ENCODE measurements at regions not wholly inside any gene's neighbourhood (a gene's known extent, or its start where the extent isn't known, plus 50 kb on each side); places are given as distances from the start of the nearest gene placed in this dataset.

- no peak for TF ChIP-seq CTCF (IDR thresholded peaks at IDR 0.05)
- TF ChIP-seq POLR2A (IDR thresholded peaks at IDR 0.05), result no peak
- Histone ChIP-seq H3K4me1 (no peaks in the 10 kb centered on the region), H3K4me3 (replicated peaks in 1 of 3) (no peak overlapping the region), H3K9me3 (no peaks in the 10 kb centered on the region), H3K36me3 (no peaks in the 10 kb centered on the region), H3K27ac (no peak overlapping the region), H3K27me3 (no peaks in the 10 kb centered on the region)
- WGBS, 2 donors, result 86 to 97% methylated on average over 2 of the region's 2 CpGs
- DNase-seq, result no peak
- intact Hi-C loops (cut with DNase I), result no loop called here
These were observed 452.5 kb upstream of the RIOK2 start for GRCh38 chr5:97635553-97635952.

- intact Hi-C loops (cut with DNase I), result no loop called here
These were observed 453.7 kb upstream of the RIOK2 start for GRCh38 chr5:97636766-97637165.

GRCh38 chr5:97641081-97641480 lies 458.0 kb upstream of the RIOK2 start:
- 73 to 90% methylated on average over 1 of the region's 1 CpG for WGBS, 2 donors
- TF ChIP-seq POLR2A (IDR thresholded peaks at IDR 0.05) (no peak), CTCF (IDR thresholded peaks at IDR 0.05) (no peak)
- H3K27me3 ChIP-seq, result no peaks in the 10 kb centered on the region
- intact Hi-C loops (cut with DNase I), result no loop called here
- DNase-seq, result no peak
- H3K4me1 ChIP-seq, result no peaks in the 10 kb centered on the region
- H3K27ac ChIP-seq, result no peak overlapping the region
- no peaks in the 10 kb centered on the region for H3K36me3 ChIP-seq
- H3K4me3 ChIP-seq (replicated peaks in 1 of 3), result no peak overlapping the region
- no peaks in the 10 kb centered on the region for H3K9me3 ChIP-seq

More at GRCh38 chr5:97636766-97637165, 453.7 kb upstream of the RIOK2 start:
- Histone ChIP-seq H3K9me3 (no peaks in the 10 kb centered on the region), H3K4me3 (replicated peaks in 1 of 3) (no peak overlapping the region), H3K36me3 (no peaks in the 10 kb centered on the region), H3K27me3 (no peaks in the 10 kb centered on the region), H3K4me1 (no peaks in the 10 kb centered on the region), H3K27ac (no peak overlapping the region)
- TF ChIP-seq POLR2A (IDR thresholded peaks at IDR 0.05) (no peak), CTCF (IDR thresholded peaks at IDR 0.05) (no peak)
- 89 to 91% methylated on average over 4 of the region's 4 CpGs for WGBS, 2 donors
- DNase-seq, result no peak

GRCh38 chr5:97644206-97644605 lies 461.2 kb upstream of the RIOK2 start:
- Histone ChIP-seq H3K4me1 (no peaks in the 10 kb centered on the region), H3K4me3 (replicated peaks in 1 of 3) (no peak overlapping the region), H3K27me3 (no peaks in the 10 kb centered on the region), H3K27ac (no peak overlapping the region), H3K9me3 (no peaks in the 10 kb centered on the region), H3K36me3 (no peaks in the 10 kb centered on the region)
- intact Hi-C loops (cut with DNase I), result no loop called here
- DNase-seq, result no peak
- no peak for TF ChIP-seq CTCF (IDR thresholded peaks at IDR 0.05)
- TF ChIP-seq POLR2A (IDR thresholded peaks at IDR 0.05), result no peak

GRCh38 chr5:97644896-97645295 lies 461.8 kb upstream of the RIOK2 start:
- no peak for DNase-seq
- intact Hi-C loops (cut with DNase I), result no loop called here
- no peak for TF ChIP-seq POLR2A (IDR thresholded peaks at IDR 0.05)
- TF ChIP-seq CTCF (IDR thresholded peaks at IDR 0.05), result no peak
- Histone ChIP-seq H3K9me3 (no peaks in the 10 kb centered on the region), H3K4me1 (no peaks in the 10 kb centered on the region), H3K27ac (no peak overlapping the region), H3K4me3 (replicated peaks in 1 of 3) (no peak overlapping the region), H3K36me3 (no peaks in the 10 kb centered on the region), H3K27me3 (no peaks in the 10 kb centered on the region)
- 72 to 74% methylated on average over 2 of the region's 2 CpGs for whole genome bisulfite sequencing, 2 donors
